A549 (cell line): ENCODE measurements at regions not wholly inside any gene's neighbourhood (a gene's known extent, or its start where the extent isn't known, plus 50 kb on each side); places are given as distances from the start of the nearest gene placed in this dataset.

Experiments used
- ATAC-seq, 2 experiments: fragments of 200-7000 bp in 1 of 2; fragments of >200 bp in 1 of 2; cut with Nextera tagmentation in 1 of 2; cut with Tn5 transposase in 1 of 2; 3 replicates each; pipeline versions ENCODE4 v1.8.0 to v1.9.1; 2018 to 2020; ENCODE audit warnings: mild to moderate bottlenecking in 1 of 2, moderate library complexity in 1 of 2
- CTCF ChIA-PET: fragments of 300-600 bp; sonication (Branson Sonifier 250); formaldehyde crosslinking; extraction: SDS; loops from one replicate; lab custom pipeline; 2021; ENCODE audit warnings: antibody characterized with exemption, inconsistent platforms; lab: Yijun Ruan, JAX
- POLR2A ChIA-PET: fragments of 350-600 bp; formaldehyde crosslinking; extraction: SDS; loops from one replicate; lab custom pipeline; 2021; ENCODE audit warnings: antibody characterized with exemption, inconsistent platforms; lab: Yijun Ruan, JAX
- DNase-seq, 2 experiments: peaks; one replicate each; pipeline versions ENCODE4 v3.0.0 to v3.0.0-alpha.2; 2011 to 2016; ENCODE audit warnings: low read depth in 1 of 2, low spot score in 1 of 2
- FAIRE-seq: peaks from 2 replicates; lab custom pipeline; 2011; peaks lifted over from hg19 to GRCh38; lab: Jason Lieb, UNC
- H3K27ac ChIP-seq, 2 experiments: fragments of >200 bp; sonication (Bioruptor Twin); formaldehyde crosslinking; 3 replicates each; pipeline ENCODE4 v1.5.1; 2016 to 2017
- H3K4me1 ChIP-seq: fragments of >200 bp; sonication (Bioruptor Twin); formaldehyde crosslinking; 3 replicates; pipeline ENCODE4 v1.6.1; 2016
- H3K4me2 ChIP-seq: fragments of >200 bp; sonication (Bioruptor Twin); formaldehyde crosslinking; 3 replicates; pipeline ENCODE4 v1.6.1; 2016
- H3K4me3 ChIP-seq: fragments of >200 bp; sonication (Bioruptor Twin); formaldehyde crosslinking; 3 replicates; pipeline ENCODE4 v1.5.1; 2016
- H3K9me3 ChIP-seq: fragments of >200 bp; sonication (Bioruptor Twin); formaldehyde crosslinking; 3 replicates; pipeline ENCODE4 v1.6.1; 2016
- BHLHE40 ChIP-seq: IDR thresholded peaks from 2 replicates; pipeline ENCODE4 v1.6.1; 2012; ENCODE audit warnings: low read depth, low read length, inconsistent platforms
- CBX8 ChIP-seq: fragments of 200-600 bp; sonication (generic); IDR thresholded peaks from 2 replicates; pipeline ENCODE4 v1.6.1; 2016
- CEBPB ChIP-seq, 2 experiments: fragments of >200 bp in 1 of 2; sonication (Bioruptor Twin) in 1 of 2; formaldehyde crosslinking in 1 of 2; IDR thresholded peaks; 2 replicates each; pipeline ENCODE4 v1.6.1; 2012 to 2016
- EP300 ChIP-seq, 2 experiments: fragments of >200 bp; sonication (Bioruptor Twin); formaldehyde crosslinking; IDR thresholded peaks; 2 replicates in 1 of 2; 3 replicates in 1 of 2; pipeline ENCODE4 v1.6.1; 2016 to 2017
- FOSL2 ChIP-seq, 2 experiments: fragments of 450-650 bp in 1 of 2; fragments of >200 bp in 1 of 2; sonication (Bioruptor Twin) in 1 of 2; formaldehyde crosslinking; IDR thresholded peaks; 2 replicates each; pipeline versions ENCODE4 v1.5.0 to v1.6.1; 2016 to 2020; ENCODE audit warnings: mild to moderate bottlenecking in 1 of 2, moderate library complexity in 1 of 2
- FOXS1 ChIP-seq: fragments of 250-450 bp; sonication (Bioruptor Pico); IDR thresholded peaks from 2 replicates; pipeline ENCODE4 v1.5.0; 2020; ENCODE audit warnings: mild to moderate bottlenecking, moderate library complexity
- GATA3 ChIP-seq: IDR thresholded peaks from 2 replicates; pipeline ENCODE4 v1.6.1; 2012; ENCODE audit warnings: borderline replicate concordance
- HDAC2 ChIP-seq: fragments of 200-600 bp; sonication (generic); IDR thresholded peaks from 2 replicates; pipeline ENCODE4 v1.6.1; 2016
- HOXB13 ChIP-seq: fragments of 250-450 bp; sonication (Bioruptor Pico); IDR thresholded peaks from 2 replicates; pipeline ENCODE4 v1.5.0; 2020; ENCODE audit warnings: low read depth, mild to moderate bottlenecking, moderate library complexity
- HOXB5 ChIP-seq: fragments of 250-450 bp; sonication (Bioruptor Pico); IDR thresholded peaks from 2 replicates; pipeline ENCODE4 v1.5.0; 2020; ENCODE audit warnings: mild to moderate bottlenecking, moderate library complexity
- JUNB ChIP-seq: fragments of >200 bp; sonication (Bioruptor Twin); formaldehyde crosslinking; IDR thresholded peaks from 2 replicates; pipeline ENCODE4 v1.6.1; 2016
- KDM1A ChIP-seq: fragments of 200-600 bp; sonication (generic); IDR thresholded peaks from 2 replicates; pipeline ENCODE4 v1.6.1; 2016; ENCODE audit warnings: low read depth, mild to moderate bottlenecking
- KDM5A ChIP-seq: fragments of 200-600 bp; sonication (generic); IDR thresholded peaks from 2 replicates; pipeline ENCODE4 v1.6.1; 2016; ENCODE audit warnings: antibody characterized with exemption, mild to moderate bottlenecking
- MAFK ChIP-seq: fragments of 450-650 bp; IDR thresholded peaks from 2 replicates; pipeline ENCODE4 v1.6.1; 2014; ENCODE audit not compliant: partially characterized antibody
- MAZ ChIP-seq: fragments of 150-350 bp; IDR thresholded peaks from 2 replicates; pipeline ENCODE4 v1.6.1; 2014; ENCODE audit warnings: antibody characterized with exemption, low read depth, low read length, borderline replicate concordance
- PHF8 ChIP-seq: fragments of 200-600 bp; sonication (generic); IDR thresholded peaks from 2 replicates; pipeline ENCODE4 v1.6.1; 2016; ENCODE audit warnings: low read depth, mild to moderate bottlenecking, antibody characterized with exemption, moderate library complexity, borderline replicate concordance
- POLR2A ChIP-seq: IDR thresholded peaks from 2 replicates; pipeline ENCODE4 v1.6.1; 2012; ENCODE audit warnings: mild to moderate bottlenecking, low read length
- RAD21 ChIP-seq, 2 experiments: fragments of >200 bp in 1 of 2; sonication (Bioruptor Twin) in 1 of 2; formaldehyde crosslinking in 1 of 2; IDR thresholded peaks in 1 of 2; conservative IDR thresholded peaks in 1 of 2; 2 replicates in 1 of 2; 3 replicates in 1 of 2; pipeline ENCODE4 v1.6.1; 2012 to 2018; ENCODE audit warnings: inconsistent platforms in 1 of 2
- RCOR1 ChIP-seq: fragments of 150-350 bp; IDR thresholded peaks from 2 replicates; pipeline ENCODE4 v1.6.1; 2014; ENCODE audit warnings: antibody characterized with exemption, low read length, low read depth
- RFX5 ChIP-seq: fragments of 450-650 bp; IDR thresholded peaks from 2 replicates; pipeline ENCODE4 v1.7.1; 2014; ENCODE audit warnings: antibody characterized with exemption, mild to moderate bottlenecking, moderate library complexity
- SREBF2 ChIP-seq: fragments of 450-650 bp; IDR thresholded peaks from 2 replicates; pipeline ENCODE4 v1.6.1; 2014; ENCODE audit warnings: mild to moderate bottlenecking, moderate library complexity
- TFCP2L1 ChIP-seq: fragments of 250-450 bp; sonication (Bioruptor Pico); IDR thresholded peaks from 2 replicates; pipeline ENCODE4 v1.5.0; 2021; ENCODE audit warnings: mild to moderate bottlenecking
- TP53 ChIP-seq: fragments of 250-450 bp; sonication (Bioruptor Pico); IDR thresholded peaks from 2 replicates; pipeline ENCODE4 v1.5.0; 2021; ENCODE audit warnings: mild to moderate bottlenecking, moderate library complexity
- ZNF302 ChIP-seq: fragments of 250-450 bp; sonication (Bioruptor Pico); IDR thresholded peaks from 2 replicates; pipeline ENCODE4 v1.9.0; 2021; ENCODE audit warnings: inconsistent platforms, mild to moderate bottlenecking, moderate library complexity
- WGBS: methylation state at CpG from one replicate; pipeline ENCODE4 v1.1.6; 2017; ENCODE audit errors: missing lambda C conversion rate; 5-methylcytosine and 5-hydroxymethylcytosine counted together
- TF ChIP-seq, protein P1 (sequence below): IDR thresholded peaks from 2 replicates; pipeline ENCODE4 v1.6.1; 2012
- TF ChIP-seq, protein P2 (sequence below): fragments of 150-350 bp; IDR thresholded peaks from 2 replicates; pipeline ENCODE4 v1.6.1; 2014; ENCODE audit warnings: low read depth, mild to moderate bottlenecking, low read length
- TF ChIP-seq, protein P3 (sequence below): fragments of 250-450 bp; sonication (Bioruptor Pico); IDR thresholded peaks from 2 replicates; pipeline ENCODE4 v1.5.0; 2021; ENCODE audit warnings: mild to moderate bottlenecking, moderate library complexity, borderline replicate concordance
- TF ChIP-seq, protein P4 (sequence below): fragments of >200 bp; sonication (Bioruptor Twin); formaldehyde crosslinking; IDR thresholded peaks from 3 replicates; pipeline ENCODE4 v1.5.1; 2016
- TF ChIP-seq, protein P5 (sequence below): fragments of 250-450 bp; sonication (Bioruptor Pico); IDR thresholded peaks from 2 replicates; pipeline ENCODE4 v1.5.0; 2020; ENCODE audit warnings: low read depth, mild to moderate bottlenecking, moderate library complexity
- TF ChIP-seq, protein P6 (sequence below): IDR thresholded peaks from 2 replicates; pipeline ENCODE4 v1.6.1; 2012; ENCODE audit warnings: low read depth, borderline replicate concordance

DNA sequence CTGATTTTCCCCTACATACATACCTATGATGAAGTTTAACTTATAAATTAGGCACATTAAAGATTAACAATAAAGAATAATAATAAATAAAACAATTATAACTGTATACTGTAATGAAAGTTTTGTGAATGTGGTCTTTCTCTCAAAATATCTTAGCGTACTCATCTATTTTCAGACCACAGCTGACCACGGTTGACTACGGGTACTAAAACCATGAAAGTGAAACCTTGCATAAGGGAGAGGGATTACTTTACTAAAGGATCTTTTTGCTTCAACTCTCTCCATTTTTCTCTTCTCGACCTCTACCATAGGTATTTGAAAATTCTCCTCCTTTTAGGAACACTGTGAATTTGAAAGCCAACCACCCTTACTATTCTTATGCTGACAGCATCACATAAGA, 475.5 kb downstream of the CETN3 start:
- no peak for DNase-seq
- TF ChIP-seq, protein P1, sequence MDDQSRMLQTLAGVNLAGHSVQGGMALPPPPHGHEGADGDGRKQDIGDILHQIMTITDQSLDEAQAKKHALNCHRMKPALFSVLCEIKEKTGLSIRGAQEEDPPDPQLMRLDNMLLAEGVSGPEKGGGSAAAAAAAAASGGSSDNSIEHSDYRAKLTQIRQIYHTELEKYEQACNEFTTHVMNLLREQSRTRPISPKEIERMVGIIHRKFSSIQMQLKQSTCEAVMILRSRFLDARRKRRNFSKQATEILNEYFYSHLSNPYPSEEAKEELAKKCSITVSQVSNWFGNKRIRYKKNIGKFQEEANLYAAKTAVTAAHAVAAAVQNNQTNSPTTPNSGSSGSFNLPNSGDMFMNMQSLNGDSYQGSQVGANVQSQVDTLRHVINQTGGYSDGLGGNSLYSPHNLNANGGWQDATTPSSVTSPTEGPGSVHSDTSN: no peak
- TF ChIP-seq JUNB: no peak
- TF ChIP-seq, protein P2, sequence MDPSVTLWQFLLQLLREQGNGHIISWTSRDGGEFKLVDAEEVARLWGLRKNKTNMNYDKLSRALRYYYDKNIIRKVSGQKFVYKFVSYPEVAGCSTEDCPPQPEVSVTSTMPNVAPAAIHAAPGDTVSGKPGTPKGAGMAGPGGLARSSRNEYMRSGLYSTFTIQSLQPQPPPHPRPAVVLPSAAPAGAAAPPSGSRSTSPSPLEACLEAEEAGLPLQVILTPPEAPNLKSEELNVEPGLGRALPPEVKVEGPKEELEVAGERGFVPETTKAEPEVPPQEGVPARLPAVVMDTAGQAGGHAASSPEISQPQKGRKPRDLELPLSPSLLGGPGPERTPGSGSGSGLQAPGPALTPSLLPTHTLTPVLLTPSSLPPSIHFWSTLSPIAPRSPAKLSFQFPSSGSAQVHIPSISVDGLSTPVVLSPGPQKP: no peak
- no peak for TF ChIP-seq FOSL2 (IDR thresholded peaks at IDR 0.05)
- TF ChIP-seq FOSL2 (CRISPR knock-in tag; IDR thresholded peaks at IDR 0.05): no peak
- TF ChIP-seq EP300 (IDR thresholded peaks at IDR 0.05): no peak
- no peak for TF ChIP-seq HOXB5 (CRISPR knock-in tag)
- TF ChIP-seq, protein P3, sequence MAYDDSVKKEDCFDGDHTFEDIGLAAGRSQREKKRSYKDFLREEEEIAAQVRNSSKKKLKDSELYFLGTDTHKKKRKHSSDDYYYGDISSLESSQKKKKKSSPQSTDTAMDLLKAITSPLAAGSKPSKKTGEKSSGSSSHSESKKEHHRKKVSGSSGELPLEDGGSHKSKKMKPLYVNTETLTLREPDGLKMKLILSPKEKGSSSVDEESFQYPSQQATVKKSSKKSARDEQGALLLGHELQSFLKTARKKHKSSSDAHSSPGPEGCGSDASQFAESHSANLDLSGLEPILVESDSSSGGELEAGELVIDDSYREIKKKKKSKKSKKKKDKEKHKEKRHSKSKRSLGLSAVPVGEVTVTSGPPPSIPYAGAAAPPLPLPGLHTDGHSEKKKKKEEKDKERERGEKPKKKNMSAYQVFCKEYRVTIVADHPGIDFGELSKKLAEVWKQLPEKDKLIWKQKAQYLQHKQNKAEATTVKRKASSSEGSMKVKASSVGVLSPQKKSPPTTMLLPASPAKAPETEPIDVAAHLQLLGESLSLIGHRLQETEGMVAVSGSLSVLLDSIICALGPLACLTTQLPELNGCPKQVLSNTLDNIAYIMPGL (CRISPR knock-in tag): no peak
- TF ChIP-seq BHLHE40: no peak
- TF ChIP-seq FOXS1 (CRISPR knock-in tag): no peak
- no peak for TF ChIP-seq HOXB13
- TF ChIP-seq, protein P4, sequence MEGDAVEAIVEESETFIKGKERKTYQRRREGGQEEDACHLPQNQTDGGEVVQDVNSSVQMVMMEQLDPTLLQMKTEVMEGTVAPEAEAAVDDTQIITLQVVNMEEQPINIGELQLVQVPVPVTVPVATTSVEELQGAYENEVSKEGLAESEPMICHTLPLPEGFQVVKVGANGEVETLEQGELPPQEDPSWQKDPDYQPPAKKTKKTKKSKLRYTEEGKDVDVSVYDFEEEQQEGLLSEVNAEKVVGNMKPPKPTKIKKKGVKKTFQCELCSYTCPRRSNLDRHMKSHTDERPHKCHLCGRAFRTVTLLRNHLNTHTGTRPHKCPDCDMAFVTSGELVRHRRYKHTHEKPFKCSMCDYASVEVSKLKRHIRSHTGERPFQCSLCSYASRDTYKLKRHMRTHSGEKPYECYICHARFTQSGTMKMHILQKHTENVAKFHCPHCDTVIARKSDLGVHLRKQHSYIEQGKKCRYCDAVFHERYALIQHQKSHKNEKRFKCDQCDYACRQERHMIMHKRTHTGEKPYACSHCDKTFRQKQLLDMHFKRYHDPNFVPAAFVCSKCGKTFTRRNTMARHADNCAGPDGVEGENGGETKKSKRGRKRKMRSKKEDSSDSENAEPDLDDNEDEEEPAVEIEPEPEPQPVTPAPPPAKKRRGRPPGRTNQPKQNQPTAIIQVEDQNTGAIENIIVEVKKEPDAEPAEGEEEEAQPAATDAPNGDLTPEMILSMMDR: no peak
- TF ChIP-seq, protein P5, sequence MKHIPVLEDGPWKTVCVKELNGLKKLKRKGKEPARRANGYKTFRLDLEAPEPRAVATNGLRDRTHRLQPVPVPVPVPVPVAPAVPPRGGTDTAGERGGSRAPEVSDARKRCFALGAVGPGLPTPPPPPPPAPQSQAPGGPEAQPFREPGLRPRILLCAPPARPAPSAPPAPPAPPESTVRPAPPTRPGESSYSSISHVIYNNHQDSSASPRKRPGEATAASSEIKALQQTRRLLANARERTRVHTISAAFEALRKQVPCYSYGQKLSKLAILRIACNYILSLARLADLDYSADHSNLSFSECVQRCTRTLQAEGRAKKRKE: no peak
- no peak for TF ChIP-seq SREBF2
- no peak for TF ChIP-seq RFX5
- ChIA-PET CTCF (no interaction called here), POLR2A (no interaction called here)
- no peaks in the 10 kb centered on the region for H3K9me3 ChIP-seq
- ATAC-seq: no peak
- no peaks in the 10 kb centered on the region for H3K4me1 ChIP-seq
- 45% methylated on average over 4 of the region's 4 CpGs for WGBS
- no peak overlapping the region for H3K4me2 ChIP-seq
- no peak overlapping the region for H3K27ac ChIP-seq
- no peak overlapping the region for H3K4me3 ChIP-seq
- FAIRE-seq: no peak

DNA sequence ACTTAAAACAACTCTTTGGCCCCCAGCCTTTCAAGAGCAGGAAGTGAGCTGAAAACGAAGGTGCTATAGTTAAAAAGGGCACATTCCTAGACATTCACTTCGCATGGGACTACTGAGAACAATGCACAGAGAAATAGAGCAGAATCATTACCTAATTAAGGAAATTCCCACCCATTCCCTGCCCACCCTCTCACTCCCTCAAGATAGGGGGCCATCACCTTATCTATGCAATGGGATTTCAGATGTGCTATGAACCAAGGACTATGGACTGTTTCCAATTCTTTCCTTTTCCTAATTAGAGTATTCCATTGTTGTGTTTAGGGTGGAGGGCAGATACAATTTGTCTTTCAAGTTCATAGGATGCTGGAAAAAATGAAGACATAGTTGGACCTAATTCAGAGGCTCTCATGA, 476.8 kb downstream of the CETN3 start:
- POLR2A ChIA-PET: no interaction called here
- FAIRE-seq (no peak), DNase-seq (no peak)
- H3K27ac ChIP-seq: no peak overlapping the region
- TF ChIP-seq ZNF302 (CRISPR knock-in tag): no peak
- no peak for TF ChIP-seq GATA3
- TF ChIP-seq CEBPB (IDR thresholded peaks at IDR 0.05): no peak
- no peak for TF ChIP-seq RAD21 (conservative IDR thresholded peaks at IDR 0.05 in 1 of 2, IDR thresholded peaks at IDR 0.05 in 1 of 2)
- no peak for TF ChIP-seq KDM1A
- no peak for TF ChIP-seq PHF8
- TF ChIP-seq MAFK: no peak
- TF ChIP-seq, protein P6, sequence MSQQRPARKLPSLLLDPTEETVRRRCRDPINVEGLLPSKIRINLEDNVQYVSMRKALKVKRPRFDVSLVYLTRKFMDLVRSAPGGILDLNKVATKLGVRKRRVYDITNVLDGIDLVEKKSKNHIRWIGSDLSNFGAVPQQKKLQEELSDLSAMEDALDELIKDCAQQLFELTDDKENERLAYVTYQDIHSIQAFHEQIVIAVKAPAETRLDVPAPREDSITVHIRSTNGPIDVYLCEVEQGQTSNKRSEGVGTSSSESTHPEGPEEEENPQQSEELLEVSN: no peak
- TF ChIP-seq MAZ: no peak
- no peak for TF ChIP-seq CBX8
- TF ChIP-seq POLR2A: no peak
- no peak for TF ChIP-seq TP53 (CRISPR knock-in tag)
- no peak for TF ChIP-seq TFCP2L1 (CRISPR knock-in tag)
- TF ChIP-seq, protein P2: no peak
- no peak for TF ChIP-seq RCOR1
- TF ChIP-seq KDM5A: no peak
- TF ChIP-seq HDAC2: no peak
- TF ChIP-seq, all 56 proteins: peak for 0
- WGBS: 0% methylated on average over 2 of the region's 2 CpGs
- CTCF ChIA-PET: no interaction called here
- ATAC-seq: no peak
- no peak overlapping the region for H3K4me3 ChIP-seq
- no peaks in the 10 kb centered on the region for H3K4me1 ChIP-seq
- no peaks in the 10 kb centered on the region for H3K9me3 ChIP-seq
- H3K4me2 ChIP-seq: no peak overlapping the region
